Hematopoietic multipotent progenitor cell treated with erythropoietin and hydrocortisone succinate and interleukin-3 and kit ligand, for 4 days (in vitro differentiated cells): ENCODE measurements at regions not wholly inside any gene's neighbourhood (a gene's known extent, or its start where the extent isn't known, plus 50 kb on each side); places are given as distances from the start of the nearest gene placed in this dataset.
A peak's percentile ranks its signal among the peaks of the same experiment; 100 is the strongest.
"Not testable (repeated sequence)": the region's sequence is repeated elsewhere in the genome, so short reads cannot be mapped to it uniquely, and the experiment has no call there.

Source experiments
- DNase-seq: peaks from one replicate; pipeline ENCODE4 v3.0.0-alpha.2; 2015

DNA sequence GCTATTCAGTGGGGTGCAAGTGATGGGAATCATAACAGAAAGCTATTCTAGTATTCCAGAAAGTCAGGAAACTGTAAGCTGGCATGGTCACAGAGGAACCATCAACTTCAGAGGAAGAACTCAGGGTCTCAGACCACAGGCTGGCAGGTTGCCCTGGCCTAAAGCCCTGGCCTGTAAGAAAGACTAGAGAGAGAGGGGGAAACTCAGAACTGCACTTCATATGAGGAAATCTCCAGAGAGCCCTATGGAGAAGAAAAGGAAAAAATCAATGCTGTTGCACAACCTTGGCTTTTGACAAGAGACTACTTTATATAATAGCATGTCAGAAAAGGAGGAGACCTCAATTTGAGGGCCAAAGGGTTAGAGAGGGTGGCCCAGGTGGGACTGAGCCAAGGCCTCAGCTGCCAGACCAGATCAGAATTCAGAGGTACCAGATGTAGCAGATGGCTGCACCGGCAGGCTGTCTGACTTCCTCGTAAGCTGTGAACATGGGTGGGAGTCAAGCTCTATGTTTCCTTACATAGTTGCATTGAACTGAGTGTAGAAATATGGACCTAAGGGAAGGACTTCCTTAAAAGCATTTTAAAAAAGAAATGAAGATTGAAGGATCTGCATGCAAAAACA is 333.8 kb downstream of the PDCD6IP start:
- DNase-seq, result peak; percentile 15

GRCh38 chr3:34139566-34139965 is 341.1 kb downstream of the PDCD6IP start:
- DNase-seq, result no peak

GRCh38 chr3:34140616-34141015 is 342.2 kb downstream of the PDCD6IP start:
- peak; percentile 26 for DNase-seq

- no peak for DNase-seq
These were observed 343.5 kb downstream of the PDCD6IP start for GRCh38 chr3:34141841-34142337.

GRCh38 chr3:34145796-34146195 is 347.4 kb downstream of the PDCD6IP start:
- no peak for DNase-seq

DNA sequence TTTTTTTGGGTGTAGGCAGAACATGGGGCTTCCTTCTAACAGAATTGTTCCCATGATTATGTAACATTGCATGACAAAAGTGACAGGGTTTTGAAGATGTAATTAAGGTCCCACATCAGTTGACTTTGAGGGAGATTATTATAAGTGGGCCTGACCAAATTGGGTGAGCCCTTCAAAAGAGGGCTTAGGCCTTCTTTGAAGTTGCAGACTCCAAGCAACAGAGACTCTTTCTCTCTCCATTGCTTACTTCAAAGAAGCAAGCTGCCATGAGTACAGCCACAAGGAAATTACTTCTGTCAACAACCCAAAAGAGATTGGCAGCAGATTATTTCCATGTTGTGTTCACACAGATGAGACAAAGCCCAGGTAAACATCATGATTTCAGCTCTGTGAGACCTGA is 348.2 kb downstream of the PDCD6IP start:
- DNase-seq, result no peak

GRCh38 chr3:34150992-34151391 is 352.6 kb downstream of the PDCD6IP start:
- DNase-seq, result no peak

- no peak for DNase-seq
These were observed 354.2 kb downstream of the PDCD6IP start for GRCh38 chr3:34152656-34153055.

DNA sequence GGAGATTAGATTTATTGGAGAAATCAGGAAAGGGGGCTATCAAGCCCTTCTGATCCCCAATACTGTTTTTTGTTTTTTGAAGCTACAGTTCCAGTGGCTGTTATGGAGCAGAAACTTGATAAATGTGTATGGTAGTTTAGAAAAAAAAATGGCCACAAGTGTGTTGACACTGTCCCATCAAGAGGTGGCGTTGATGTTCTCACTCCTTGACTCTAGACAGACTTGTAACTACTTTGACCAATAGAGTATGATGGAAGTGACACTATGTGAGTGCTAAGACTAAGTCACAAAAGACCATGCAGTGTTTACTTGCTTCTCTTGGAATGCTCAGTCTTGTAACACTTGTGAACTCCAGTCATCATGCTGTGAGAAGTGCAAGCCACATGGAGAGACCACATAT is 356.7 kb downstream of the PDCD6IP start:
- DNase-seq, result no peak

DNA sequence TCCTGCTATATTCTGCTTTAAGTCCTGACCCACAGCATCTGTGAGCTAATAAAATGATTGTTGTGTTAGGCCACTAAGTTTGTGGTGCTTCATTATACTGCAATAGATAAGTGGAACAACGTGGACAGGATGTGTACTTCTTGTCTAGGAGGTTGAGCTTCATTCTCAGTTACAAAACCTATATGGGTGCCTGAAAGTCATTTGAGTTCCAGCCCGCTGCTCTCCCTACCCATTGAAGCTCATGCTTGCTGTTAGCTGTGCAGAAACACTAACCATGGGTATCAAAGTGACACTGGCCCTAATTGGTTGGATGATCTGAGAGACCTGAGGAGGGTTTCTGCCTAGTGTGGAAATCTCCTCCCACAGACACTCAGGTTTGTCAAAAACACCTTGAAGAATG is 357.2 kb downstream of the PDCD6IP start:
- no peak for DNase-seq

DNA sequence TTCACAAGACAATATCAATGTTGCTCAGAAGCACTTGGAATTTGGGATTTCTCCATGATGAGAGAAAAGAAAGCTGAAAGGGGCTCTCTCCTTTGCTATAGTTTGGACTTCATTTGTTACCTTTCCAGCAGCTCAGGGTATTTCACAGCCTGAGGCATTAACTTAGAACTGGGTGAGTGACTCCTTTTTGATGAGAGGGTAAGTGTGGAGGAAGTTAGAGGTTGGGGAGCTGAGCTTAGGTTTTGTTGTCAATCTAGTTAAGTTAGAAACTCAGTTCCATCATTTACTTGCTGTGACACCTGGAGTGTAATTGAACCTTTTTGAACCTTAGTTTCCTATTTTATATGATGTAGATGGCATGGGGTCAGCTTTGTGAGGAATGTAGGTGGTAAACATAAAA is 359.1 kb downstream of the PDCD6IP start:
- DNase-seq, result no peak

DNA sequence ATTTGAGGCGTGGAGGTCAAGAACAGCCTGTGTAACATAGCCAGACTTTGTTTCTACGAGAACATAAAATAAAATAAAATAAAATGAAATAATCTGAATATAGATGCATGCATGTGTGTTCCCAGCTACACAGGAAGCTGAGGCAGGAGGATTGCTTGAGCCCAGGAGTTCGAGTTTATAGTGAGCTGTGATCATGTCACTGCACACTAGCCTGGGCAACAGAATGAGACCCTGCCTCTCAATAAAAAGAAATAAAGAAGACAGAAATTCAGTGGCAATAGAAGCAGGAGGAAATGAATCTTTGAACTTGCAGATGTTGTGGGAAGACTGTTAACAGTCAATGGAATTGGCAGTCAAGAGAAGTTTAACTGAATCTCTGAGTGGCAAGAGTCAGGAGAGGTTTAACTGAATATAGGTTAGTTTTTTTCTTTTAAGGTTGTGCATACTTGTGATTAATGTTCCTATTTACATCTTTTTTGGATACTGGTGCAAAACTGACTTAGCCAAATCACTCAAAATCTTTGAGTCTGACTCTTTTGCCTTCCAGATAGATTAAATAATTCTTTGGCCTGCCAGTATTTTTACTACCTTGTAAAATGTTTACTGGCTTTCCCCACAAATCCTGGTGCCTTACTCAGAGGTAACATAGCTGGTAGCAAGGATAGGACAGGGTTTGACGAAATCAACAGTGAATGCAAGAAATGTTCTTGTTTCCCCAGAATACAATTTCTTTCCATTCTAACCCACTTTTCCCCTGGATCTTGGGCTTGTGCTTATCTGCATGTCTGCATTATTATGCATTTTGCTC is 361.4 kb downstream of the PDCD6IP start:
- DNase-seq, result no peak

DNA sequence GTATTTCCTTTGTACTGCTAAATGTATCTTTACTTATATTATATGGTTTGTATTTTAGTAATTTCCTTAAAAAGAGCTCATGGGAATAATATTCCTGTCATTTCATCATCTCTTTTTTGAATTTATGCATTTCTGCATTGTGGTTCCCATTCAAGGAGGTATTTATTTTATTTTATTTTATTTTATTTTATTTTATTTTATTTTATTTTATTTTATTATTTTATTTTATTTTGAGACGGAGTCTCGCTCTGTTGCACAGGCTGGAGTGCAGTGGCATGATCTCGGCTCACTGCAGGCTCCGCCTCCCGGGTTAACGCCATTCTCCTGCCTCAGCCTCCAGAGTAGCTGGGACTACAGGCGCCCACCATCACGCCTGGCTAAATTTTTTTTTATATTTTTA is 371.2 kb downstream of the PDCD6IP start:
- DNase-seq, result not testable (repeated sequence)

DNA sequence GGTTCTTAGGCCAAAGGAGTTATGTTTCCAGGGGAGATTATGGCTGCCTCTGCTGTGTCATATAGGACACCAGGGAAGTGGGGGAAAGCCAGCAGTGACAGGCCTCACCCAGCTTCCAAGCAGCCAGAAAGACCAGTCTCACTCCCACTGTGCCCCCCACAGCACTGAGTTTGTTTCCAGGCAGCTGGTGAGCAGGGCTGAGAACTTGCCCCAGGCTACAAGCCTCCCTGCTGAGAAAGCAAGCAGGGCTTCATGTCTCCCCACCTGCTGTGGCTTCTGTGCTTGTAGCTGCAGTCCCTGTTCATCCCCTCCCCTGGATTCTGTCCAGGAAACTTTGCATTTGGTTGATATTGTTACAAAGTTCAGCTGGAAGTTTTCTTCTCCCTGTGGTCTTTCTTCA is 376.3 kb downstream of the PDCD6IP start:
- no peak for DNase-seq

- no peak for DNase-seq
These were observed 377.3 kb downstream of the PDCD6IP start for GRCh38 chr3:34175636-34176176.

- DNase-seq, result no peak
These were observed 378.3 kb downstream of the PDCD6IP start for GRCh38 chr3:34176723-34177122.

GRCh38 chr3:34178415-34178814 is 380.0 kb downstream of the PDCD6IP start:
- DNase-seq, result no peak

- DNase-seq, result no peak
These were observed 381.3 kb downstream of the PDCD6IP start for GRCh38 chr3:34179716-34180115.

DNA sequence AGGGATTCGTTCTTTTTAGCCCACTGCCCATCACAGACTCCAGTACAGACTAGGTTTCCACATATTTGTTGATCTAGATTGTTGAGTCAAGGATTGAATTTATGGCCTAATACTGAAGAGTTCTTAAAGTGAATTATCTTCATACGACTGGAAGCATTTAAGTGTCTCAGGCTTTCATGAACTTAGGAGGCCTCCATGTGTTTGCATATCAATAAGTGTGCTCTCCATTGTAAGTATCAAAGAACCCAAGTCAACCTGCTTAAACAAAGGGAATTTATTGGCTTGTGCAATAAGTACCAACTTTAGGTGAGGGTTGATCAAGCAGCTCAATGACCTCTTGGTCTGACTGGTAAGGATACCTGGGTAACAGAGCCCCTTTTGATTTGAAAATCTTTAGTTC is 382.1 kb downstream of the PDCD6IP start:
- no peak for DNase-seq

GRCh38 chr3:34183114-34183513 is 384.7 kb downstream of the PDCD6IP start:
- DNase-seq, result no peak

GRCh38 chr3:34183611-34184340 is 385.3 kb downstream of the PDCD6IP start:
- DNase-seq, result no peak

DNA sequence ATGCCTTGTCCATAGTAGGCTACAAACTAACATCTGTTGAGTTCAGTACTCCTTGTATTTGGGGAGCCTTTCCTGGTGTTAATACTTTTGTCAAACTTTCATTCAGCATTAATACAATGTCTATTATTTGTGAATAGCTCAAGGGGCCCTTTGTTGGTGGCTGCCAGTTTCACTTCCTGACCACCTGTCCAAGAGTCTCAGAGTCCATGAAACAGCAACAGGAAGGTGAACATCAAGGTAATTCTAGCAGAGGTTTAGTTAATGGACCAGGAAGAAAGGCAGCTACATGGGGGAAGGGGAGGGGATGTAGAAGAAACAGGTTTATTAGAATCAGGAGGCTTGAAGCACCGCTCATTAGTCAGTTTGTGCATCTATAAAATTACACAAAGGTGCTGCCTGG is 386.9 kb downstream of the PDCD6IP start:
- no peak for DNase-seq

- no peak for DNase-seq
These were observed 390.7 kb downstream of the PDCD6IP start for GRCh38 chr3:34189133-34189532.

DNA sequence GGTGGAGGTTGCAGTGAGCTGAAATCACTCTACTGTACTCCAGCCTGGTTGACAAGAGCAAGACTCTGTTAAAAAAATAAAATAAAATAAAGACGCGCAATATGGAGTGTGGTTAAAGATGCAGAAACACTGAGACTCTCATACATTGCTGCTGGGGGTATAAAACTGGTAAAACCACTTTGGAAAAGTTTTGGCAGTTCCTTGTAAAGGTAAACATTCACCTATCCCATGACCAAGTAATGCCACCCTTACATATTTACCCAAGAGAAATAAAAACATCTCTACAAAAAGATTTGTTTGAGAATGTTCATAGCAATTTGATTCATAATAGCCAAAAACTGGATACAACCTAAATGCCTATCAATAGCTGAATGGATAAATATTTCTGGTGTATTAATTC is 398.5 kb downstream of the PDCD6IP start:
- DNase-seq, result no peak
